ENCODE measurements at regions not wholly inside any gene's neighbourhood (a gene's known extent, or its start where the extent isn't known, plus 50 kb on each side); places are given as distances from the start of the nearest gene placed in this dataset.

DNA sequence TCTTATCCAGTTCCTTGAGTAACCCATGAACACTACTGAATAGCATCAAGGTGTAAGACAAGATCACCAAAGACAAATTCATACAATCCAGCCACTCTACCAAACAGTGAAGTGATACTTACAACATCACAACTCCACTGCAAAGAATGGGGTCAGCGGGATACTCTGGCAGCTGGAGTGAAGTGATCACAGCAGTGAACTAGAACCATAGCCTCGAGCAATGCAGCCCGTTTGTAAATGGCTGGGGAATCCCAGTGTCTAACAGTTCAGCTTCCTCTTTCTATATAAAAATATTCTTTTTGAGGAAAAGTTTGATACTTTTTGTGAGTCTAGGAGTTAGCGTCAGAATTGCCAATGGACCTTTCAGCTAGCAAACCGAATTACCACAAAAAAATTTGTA is 515.2 kb downstream of the ZNF608 start:
- Histone ChIP-seq H4K20me1 (ENCODE audit: insufficient read depth) (no peaks in the 10 kb centered on the region), H3K9me2 (ENCODE audit: insufficient read depth) (no peaks in the 10 kb centered on the region), H2AFZ (ENCODE audit: low read depth, low read length, poor library complexity, severe bottlenecking) (no peak overlapping the region), H3K79me2 (ENCODE audit: insufficient read depth, low read length) (no peaks in the 10 kb centered on the region), H3K4me1 (ENCODE audit: control insufficient read depth in 1 of 2, insufficient read depth in 2 of 2, low read length in 2 of 2) (no peaks in the 10 kb centered on the region), H3K27me3 (ENCODE audit: insufficient read depth, low read length) (no peaks in the 10 kb centered on the region), H3K9me3 (ENCODE audit: control insufficient read depth in 1 of 2, insufficient read depth in 1 of 2, low read depth in 1 of 2, low read length in 2 of 2) (no peaks in the 10 kb centered on the region), H3K4me2 (ENCODE audit: low read length) (no peak overlapping the region), H3K9ac (ENCODE audit: low read length) (no peak overlapping the region), H3K27ac (ENCODE audit: low read depth, low read length) (no peak overlapping the region), H3K36me3 (ENCODE audit: control insufficient read depth in 1 of 2, insufficient read depth in 2 of 2, low read length in 2 of 2) (no peaks in the 10 kb centered on the region), H3K4me3 (replicated peaks in 1 of 2; ENCODE audit: low read depth in 1 of 2, low read length in 2 of 2) (no peak overlapping the region)
- CTCF ChIA-PET, result no interaction called here
- DNase-seq (ENCODE audit: low read depth, low spot score) (no peak), ATAC-seq (no peak)
- RAD21 ChIA-PET (ENCODE audit: low non-redundant PET in 1 of 2, low total read pairs in 2 of 2, uncharacterized antibody in 2 of 2, unreplicated experiment in 2 of 2), result no interaction called here
- TF ChIP-seq EZH2phosphoT487 (IDR thresholded peaks at IDR 0.05; ENCODE audit: borderline replicate concordance), result no peak
- TF ChIP-seq SIN3A (IDR thresholded peaks at IDR 0.05; ENCODE audit: low read depth), result no peak
- no peak for TF ChIP-seq EGR1 (IDR thresholded peaks at IDR 0.05; ENCODE audit: low read depth)
- no peak for TF ChIP-seq JUND (IDR thresholded peaks at IDR 0.05)
- no peak for TF ChIP-seq POLR2A (IDR thresholded peaks at IDR 0.05; ENCODE audit: borderline replicate concordance, extremely low read depth, insufficient read depth, insufficient read length)
- no peak for TF ChIP-seq MAX (IDR thresholded peaks at IDR 0.05)
- no peak for TF ChIP-seq CEBPB (IDR thresholded peaks at IDR 0.05; ENCODE audit: low read depth)
- TF ChIP-seq CBX3 (IDR thresholded peaks at IDR 0.05; ENCODE audit: low read depth), result no peak
- no peak for TF ChIP-seq TCF7L2 (IDR thresholded peaks at IDR 0.05; ENCODE audit: borderline replicate concordance, extremely low read depth, insufficient read depth, insufficient read length)
- no peak for TF ChIP-seq SP1 (IDR thresholded peaks at IDR 0.05; ENCODE audit: low read depth)
- TF ChIP-seq RAD21 (IDR thresholded peaks at IDR 0.05; ENCODE audit: low read depth), result no peak
- no peak for TF ChIP-seq YY1 (IDR thresholded peaks at IDR 0.05; ENCODE audit: extremely low read depth, insufficient replicate concordance, low read depth, low read length)
- TF ChIP-seq ZNF274 (IDR thresholded peaks at IDR 0.05; ENCODE audit: low read depth, low read length), result no peak
- TF ChIP-seq SRF (IDR thresholded peaks at IDR 0.05; ENCODE audit: low read depth), result no peak
- BruUV-seq (replicated peaks), result no TSS peak
- intact Hi-C loops (cut with micrococcal nuclease), result no loop called here
- POLR2A ChIA-PET, result no interaction called here

- TF ChIP-seq CEBPB (IDR thresholded peaks at IDR 0.05; ENCODE audit: low read depth) (no peak), MAX (IDR thresholded peaks at IDR 0.05) (no peak), ZBTB33 (IDR thresholded peaks at IDR 0.05; ENCODE audit: extremely low read depth, insufficient replicate concordance, low read length) (no peak)
- TF ChIP-seq, protein P1, sequence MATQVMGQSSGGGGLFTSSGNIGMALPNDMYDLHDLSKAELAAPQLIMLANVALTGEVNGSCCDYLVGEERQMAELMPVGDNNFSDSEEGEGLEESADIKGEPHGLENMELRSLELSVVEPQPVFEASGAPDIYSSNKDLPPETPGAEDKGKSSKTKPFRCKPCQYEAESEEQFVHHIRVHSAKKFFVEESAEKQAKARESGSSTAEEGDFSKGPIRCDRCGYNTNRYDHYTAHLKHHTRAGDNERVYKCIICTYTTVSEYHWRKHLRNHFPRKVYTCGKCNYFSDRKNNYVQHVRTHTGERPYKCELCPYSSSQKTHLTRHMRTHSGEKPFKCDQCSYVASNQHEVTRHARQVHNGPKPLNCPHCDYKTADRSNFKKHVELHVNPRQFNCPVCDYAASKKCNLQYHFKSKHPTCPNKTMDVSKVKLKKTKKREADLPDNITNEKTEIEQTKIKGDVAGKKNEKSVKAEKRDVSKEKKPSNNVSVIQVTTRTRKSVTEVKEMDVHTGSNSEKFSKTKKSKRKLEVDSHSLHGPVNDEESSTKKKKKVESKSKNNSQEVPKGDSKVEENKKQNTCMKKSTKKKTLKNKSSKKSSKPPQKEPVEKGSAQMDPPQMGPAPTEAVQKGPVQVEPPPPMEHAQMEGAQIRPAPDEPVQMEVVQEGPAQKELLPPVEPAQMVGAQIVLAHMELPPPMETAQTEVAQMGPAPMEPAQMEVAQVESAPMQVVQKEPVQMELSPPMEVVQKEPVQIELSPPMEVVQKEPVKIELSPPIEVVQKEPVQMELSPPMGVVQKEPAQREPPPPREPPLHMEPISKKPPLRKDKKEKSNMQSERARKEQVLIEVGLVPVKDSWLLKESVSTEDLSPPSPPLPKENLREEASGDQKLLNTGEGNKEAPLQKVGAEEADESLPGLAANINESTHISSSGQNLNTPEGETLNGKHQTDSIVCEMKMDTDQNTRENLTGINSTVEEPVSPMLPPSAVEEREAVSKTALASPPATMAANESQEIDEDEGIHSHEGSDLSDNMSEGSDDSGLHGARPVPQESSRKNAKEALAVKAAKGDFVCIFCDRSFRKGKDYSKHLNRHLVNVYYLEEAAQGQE (IDR thresholded peaks at IDR 0.05; ENCODE audit: low read depth), result no peak
- H3K36me3 ChIP-seq (ENCODE audit: control insufficient read depth in 1 of 2, insufficient read depth in 2 of 2, low read length in 2 of 2), result no peaks in the 10 kb centered on the region
- BruUV-seq (replicated peaks), result no TSS peak
- ChIA-PET CTCF (no interaction called here), POLR2A (no interaction called here), RAD21 (ENCODE audit: low non-redundant PET in 1 of 2, low total read pairs in 2 of 2, uncharacterized antibody in 2 of 2, unreplicated experiment in 2 of 2) (no interaction called here)
- H3K9me3 ChIP-seq (ENCODE audit: control insufficient read depth in 1 of 2, insufficient read depth in 1 of 2, low read depth in 1 of 2, low read length in 2 of 2), result no peaks in the 10 kb centered on the region
- no peak overlapping the region for H3K9ac ChIP-seq (ENCODE audit: low read length)
- no peak overlapping the region for H3K4me2 ChIP-seq (ENCODE audit: low read length)
- no peaks in the 10 kb centered on the region for H4K20me1 ChIP-seq (ENCODE audit: insufficient read depth)
- ATAC-seq (no peak), DNase-seq (ENCODE audit: low read depth, low spot score) (no peak)
- H3K79me2 ChIP-seq (ENCODE audit: insufficient read depth, low read length), result no peaks in the 10 kb centered on the region
- H3K4me1 ChIP-seq (ENCODE audit: control insufficient read depth in 1 of 2, insufficient read depth in 2 of 2, low read length in 2 of 2), result no peaks in the 10 kb centered on the region
- no peaks in the 10 kb centered on the region for H3K27me3 ChIP-seq (ENCODE audit: insufficient read depth, low read length)
- intact Hi-C loops (cut with micrococcal nuclease), result no loop called here
- no peaks in the 10 kb centered on the region for H3K9me2 ChIP-seq (ENCODE audit: insufficient read depth)
- H2AFZ ChIP-seq (ENCODE audit: low read depth, low read length, poor library complexity, severe bottlenecking), result no peak overlapping the region
- H3K4me3 ChIP-seq (replicated peaks in 1 of 2; ENCODE audit: low read depth in 1 of 2, low read length in 2 of 2), result no peak overlapping the region
- H3K27ac ChIP-seq (ENCODE audit: low read depth, low read length), result no peak overlapping the region
These were observed 516.0 kb downstream of the ZNF608 start for GRCh38 chr5:124230456-124230855.

All from HCT116 (cell line).